ENCODE measurements at regions not wholly inside any gene's neighbourhood (a gene's known extent, or its start where the extent isn't known, plus 50 kb on each side); places are given as distances from the start of the nearest gene placed in this dataset.
"Not testable (repeated sequence)": the region's sequence is repeated elsewhere in the genome, so short reads cannot be mapped to it uniquely, and the experiment has no call there.

DNA sequence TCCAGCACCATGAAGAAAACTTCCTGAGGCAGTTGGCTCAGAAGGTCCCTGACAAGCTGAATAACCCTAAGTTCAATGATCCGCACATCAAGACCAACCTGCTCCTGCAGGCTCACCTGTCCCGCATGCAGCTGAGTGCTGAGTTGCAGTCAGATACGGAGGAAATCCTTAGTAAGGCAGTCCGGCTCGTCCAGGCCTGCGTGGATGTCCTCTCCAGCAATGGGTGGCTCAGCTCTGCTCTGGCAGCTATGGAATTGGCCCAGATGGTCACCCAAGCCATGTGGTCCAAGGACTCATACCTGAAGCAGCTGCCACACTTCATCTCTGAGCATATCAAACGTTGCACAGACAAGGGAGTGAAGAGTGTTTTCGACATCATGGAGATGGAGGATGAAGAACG, 88.4 kb upstream of the SMURF2 start:
- no peaks in the 10 kb centered on the region for H3K27me3 ChIP-seq (ENCODE audit: insufficient read depth, poor library complexity, severe bottlenecking)
- no peak for DNase-seq (ENCODE audit: low spot score)
- H3K4me3 ChIP-seq (ENCODE audit: severe bottlenecking) = no peak overlapping the region
- TF ChIP-seq, protein P1, sequence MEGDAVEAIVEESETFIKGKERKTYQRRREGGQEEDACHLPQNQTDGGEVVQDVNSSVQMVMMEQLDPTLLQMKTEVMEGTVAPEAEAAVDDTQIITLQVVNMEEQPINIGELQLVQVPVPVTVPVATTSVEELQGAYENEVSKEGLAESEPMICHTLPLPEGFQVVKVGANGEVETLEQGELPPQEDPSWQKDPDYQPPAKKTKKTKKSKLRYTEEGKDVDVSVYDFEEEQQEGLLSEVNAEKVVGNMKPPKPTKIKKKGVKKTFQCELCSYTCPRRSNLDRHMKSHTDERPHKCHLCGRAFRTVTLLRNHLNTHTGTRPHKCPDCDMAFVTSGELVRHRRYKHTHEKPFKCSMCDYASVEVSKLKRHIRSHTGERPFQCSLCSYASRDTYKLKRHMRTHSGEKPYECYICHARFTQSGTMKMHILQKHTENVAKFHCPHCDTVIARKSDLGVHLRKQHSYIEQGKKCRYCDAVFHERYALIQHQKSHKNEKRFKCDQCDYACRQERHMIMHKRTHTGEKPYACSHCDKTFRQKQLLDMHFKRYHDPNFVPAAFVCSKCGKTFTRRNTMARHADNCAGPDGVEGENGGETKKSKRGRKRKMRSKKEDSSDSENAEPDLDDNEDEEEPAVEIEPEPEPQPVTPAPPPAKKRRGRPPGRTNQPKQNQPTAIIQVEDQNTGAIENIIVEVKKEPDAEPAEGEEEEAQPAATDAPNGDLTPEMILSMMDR (IDR thresholded peaks at IDR 0.05; ENCODE audit: poor library complexity, severe bottlenecking) = no peak
- no peak for ATAC-seq (ENCODE audit: low read depth)
- no peaks in the 10 kb centered on the region for H3K9me3 ChIP-seq (ENCODE audit: severe bottlenecking)
- H3K4me1 ChIP-seq (ENCODE audit: insufficient read depth, poor library complexity, severe bottlenecking) = peaks cover 9% of the 10 kb centered on the region
- H3K27ac ChIP-seq (ENCODE audit: poor library complexity, severe bottlenecking) = no peak overlapping the region
- H3K36me3 ChIP-seq (ENCODE audit: low read depth) = peaks cover 22% of the 10 kb centered on the region

DNA sequence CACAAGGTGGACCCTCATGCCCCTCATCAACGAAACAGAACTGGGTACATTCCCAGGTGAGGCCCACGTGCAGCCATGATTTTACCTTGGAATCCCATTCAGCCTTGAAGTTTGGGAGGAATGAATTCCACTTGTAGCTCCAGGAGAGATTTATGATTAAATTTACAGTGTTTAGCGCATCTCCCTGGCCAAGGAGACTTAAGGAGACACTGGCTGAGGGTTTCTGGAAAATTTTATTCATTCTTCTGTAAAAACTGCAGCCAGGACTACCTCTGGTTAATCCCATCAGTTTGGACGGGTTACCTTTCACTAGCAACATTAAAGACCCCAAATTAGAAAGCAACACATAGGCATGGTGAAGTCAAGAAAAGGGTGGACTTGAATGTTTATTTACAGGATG, 87.2 kb upstream of the SMURF2 start:
- TF ChIP-seq, protein P1 (IDR thresholded peaks at IDR 0.05; ENCODE audit: poor library complexity, severe bottlenecking) = no peak
- DNase-seq (ENCODE audit: low spot score) (no peak), ATAC-seq (ENCODE audit: low read depth) (no peak)
- Histone ChIP-seq H3K27me3 (ENCODE audit: insufficient read depth, poor library complexity, severe bottlenecking) (no peaks in the 10 kb centered on the region), H3K4me1 (ENCODE audit: insufficient read depth, poor library complexity, severe bottlenecking) (peaks cover 9% of the 10 kb centered on the region), H3K9me3 (ENCODE audit: severe bottlenecking) (no peaks in the 10 kb centered on the region), H3K4me3 (ENCODE audit: severe bottlenecking) (no peak overlapping the region), H3K36me3 (ENCODE audit: low read depth) (peaks cover 20% of the 10 kb centered on the region), H3K27ac (ENCODE audit: poor library complexity, severe bottlenecking) (no peak overlapping the region)

DNA sequence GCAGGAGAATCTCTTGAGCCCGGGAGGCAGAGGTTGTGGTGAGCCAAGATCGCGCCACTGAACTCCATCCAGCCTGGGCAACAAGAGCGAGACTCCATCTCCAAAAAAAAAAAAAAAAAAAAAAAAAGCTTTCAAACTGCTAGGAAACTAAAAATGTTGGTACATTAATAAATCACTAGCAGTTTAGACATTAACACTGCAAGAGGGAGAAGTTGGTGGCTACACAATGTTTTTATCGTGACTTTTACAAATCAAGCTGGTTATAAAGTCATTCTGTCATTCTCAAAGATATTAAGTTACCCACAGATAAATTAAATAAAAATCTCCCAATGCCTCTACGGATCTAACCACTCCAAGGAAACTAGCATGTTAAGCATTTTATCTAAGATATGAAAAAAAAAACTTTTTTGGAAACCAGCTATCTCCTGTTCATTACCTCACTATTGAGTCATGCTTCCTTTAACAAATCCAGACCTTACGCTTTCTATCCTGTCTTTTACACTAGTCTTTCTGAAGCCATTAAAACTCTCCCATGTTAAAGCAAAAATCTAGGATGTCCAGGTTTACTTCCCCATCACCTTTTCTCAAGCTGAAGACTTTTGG, 85.9 kb upstream of the SMURF2 start:
- Histone ChIP-seq H3K4me1 (ENCODE audit: insufficient read depth, poor library complexity, severe bottlenecking) (peaks cover 9% of the 10 kb centered on the region), H3K4me3 (ENCODE audit: severe bottlenecking) (no peak overlapping the region), H3K9me3 (ENCODE audit: severe bottlenecking) (no peaks in the 10 kb centered on the region), H3K36me3 (ENCODE audit: low read depth) (peaks cover 9% of the 10 kb centered on the region; the same call in 1 of the 2 replicates), H3K27ac (ENCODE audit: poor library complexity, severe bottlenecking) (no peak overlapping the region), H3K27me3 (ENCODE audit: insufficient read depth, poor library complexity, severe bottlenecking) (no peaks in the 10 kb centered on the region)
- TF ChIP-seq, protein P1 (IDR thresholded peaks at IDR 0.05; ENCODE audit: poor library complexity, severe bottlenecking) = no peak
- ATAC-seq (ENCODE audit: low read depth) = no peak
- DNase-seq (ENCODE audit: low spot score) = no peak

DNA sequence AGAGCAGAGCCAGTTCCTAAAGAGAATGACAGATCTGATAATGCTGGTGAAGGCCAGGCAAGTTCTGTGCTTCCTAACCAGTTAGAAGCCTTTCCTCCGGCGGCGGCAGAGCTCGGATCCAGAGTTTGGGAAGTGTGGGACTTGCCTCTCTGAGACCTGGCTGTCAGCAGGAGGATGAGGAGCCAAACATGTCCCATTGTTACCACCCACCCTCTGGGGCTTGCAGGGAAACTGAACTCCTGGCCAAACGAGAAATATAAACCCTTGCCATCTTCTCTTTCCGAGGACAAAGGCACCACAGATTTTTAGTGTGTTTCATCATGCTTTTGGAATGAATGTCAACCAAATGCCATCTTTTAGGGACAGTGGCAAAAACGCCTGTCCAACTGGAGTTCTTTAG, 80.2 kb upstream of the SMURF2 start:
- Histone ChIP-seq H3K4me3 (ENCODE audit: severe bottlenecking) (no peak overlapping the region), H3K9me3 (ENCODE audit: severe bottlenecking) (no peaks in the 10 kb centered on the region), H3K36me3 (ENCODE audit: low read depth) (no peaks in the 10 kb centered on the region), H3K27me3 (ENCODE audit: insufficient read depth, poor library complexity, severe bottlenecking) (no peaks in the 10 kb centered on the region), H3K27ac (ENCODE audit: poor library complexity, severe bottlenecking) (no peak overlapping the region), H3K4me1 (ENCODE audit: insufficient read depth, poor library complexity, severe bottlenecking) (peaks cover 3% of the 10 kb centered on the region)
- no peak for DNase-seq (ENCODE audit: low spot score)
- TF ChIP-seq, protein P1 (IDR thresholded peaks at IDR 0.05; ENCODE audit: poor library complexity, severe bottlenecking) = no peak
- no peak for ATAC-seq (ENCODE audit: low read depth)

DNA sequence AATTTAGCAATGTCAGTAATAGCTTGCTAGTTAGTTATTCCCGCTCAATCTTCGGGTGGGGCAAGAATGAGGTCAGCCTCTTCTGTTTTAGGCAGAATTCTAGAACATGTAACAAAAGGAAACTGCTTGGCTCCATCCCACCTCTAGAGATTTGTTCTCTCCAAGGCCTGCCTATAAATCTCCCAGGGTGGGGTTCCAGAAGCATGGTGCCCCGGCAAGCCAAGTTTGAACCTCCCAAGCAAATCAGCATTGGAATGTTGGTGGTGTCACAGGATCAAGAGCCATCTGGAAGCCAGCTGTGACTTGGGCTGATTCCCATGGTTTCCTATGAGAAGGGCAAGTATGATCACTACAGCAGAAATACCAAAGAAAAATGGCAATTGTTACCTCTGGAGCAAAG, 79.8 kb upstream of the SMURF2 start:
- not testable (repeated sequence) for H3K36me3 ChIP-seq (ENCODE audit: low read depth); DNase-seq (ENCODE audit: low spot score); ATAC-seq (ENCODE audit: low read depth); H3K27me3 ChIP-seq (ENCODE audit: insufficient read depth, poor library complexity, severe bottlenecking); H3K4me3 ChIP-seq (ENCODE audit: severe bottlenecking); H3K4me1 ChIP-seq (ENCODE audit: insufficient read depth, poor library complexity, severe bottlenecking); H3K27ac ChIP-seq (ENCODE audit: poor library complexity, severe bottlenecking); H3K9me3 ChIP-seq (ENCODE audit: severe bottlenecking)
